Mesenchymal stem cell (in vitro differentiated cells and primary cell): ENCODE measurements at regions not wholly inside any gene's neighbourhood (a gene's known extent, or its start where the extent isn't known, plus 50 kb on each side); places are given as distances from the start of the nearest gene placed in this dataset.
A peak's percentile ranks its signal among the peaks of the same experiment; 100 is the strongest.

Experiments used
- DNase-seq: peaks from one replicate; pipeline ENCODE4 v3.0.0-alpha.2; 2013
- H2AFZ ChIP-seq: one replicate; pipeline ENCODE4 v1.6.1; 2013; ENCODE audit warnings: low read depth, mild to moderate bottlenecking, control low read depth, inconsistent platforms, low read length, moderate library complexity
- H2AK5ac ChIP-seq: 2 replicates; pipeline ENCODE4 v1.6.1; 2013; ENCODE audit warnings: low read length, moderate library complexity, mild to moderate bottlenecking, inconsistent platforms; ENCODE audit not compliant: severe bottlenecking
- H2BK120ac ChIP-seq: one replicate; pipeline ENCODE4 v1.6.1; 2013; ENCODE audit warnings: low read depth, mild to moderate bottlenecking, inconsistent platforms, low read length, moderate library complexity
- H2BK12ac ChIP-seq, 2 experiments: one replicate each; pipeline ENCODE4 v1.6.1; 2013; ENCODE audit warnings: inconsistent platforms in 2 of 2, low read length in 2 of 2, mild to moderate bottlenecking in 2 of 2, moderate library complexity in 2 of 2, control low read depth in 1 of 2
- H2BK15ac ChIP-seq: one replicate; pipeline ENCODE4 v1.6.1; 2013; ENCODE audit warnings: mild to moderate bottlenecking, low read depth, inconsistent platforms; ENCODE audit not compliant: poor library complexity, severe bottlenecking
- H2BK5ac ChIP-seq: 2 replicates; pipeline ENCODE4 v1.6.1; 2013; ENCODE audit warnings: low read depth, mild to moderate bottlenecking, low read length, control low read depth, inconsistent platforms; ENCODE audit not compliant: poor library complexity, severe bottlenecking
- H3K14ac ChIP-seq, 2 experiments: one replicate each; pipeline ENCODE4 v1.6.1; 2013; ENCODE audit warnings: inconsistent platforms in 2 of 2, low read length in 2 of 2, control low read depth in 1 of 2, mild to moderate bottlenecking in 1 of 2, moderate library complexity in 1 of 2
- H3K18ac ChIP-seq, 2 experiments: one replicate each; pipeline ENCODE4 v1.6.1; 2013; ENCODE audit warnings: inconsistent platforms in 2 of 2, low read length in 2 of 2, control low read depth in 1 of 2, low read depth in 1 of 2, mild to moderate bottlenecking in 1 of 2
- H3K23ac ChIP-seq, 2 experiments: one replicate each; pipeline ENCODE4 v1.6.1; 2013; ENCODE audit warnings: inconsistent platforms in 2 of 2, low read length in 2 of 2, mild to moderate bottlenecking in 2 of 2, moderate library complexity in 2 of 2, control low read depth in 1 of 2
- H3K27ac ChIP-seq: 2 replicates; pipeline ENCODE4 v1.5.1; 2013; ENCODE audit warnings: mild to moderate bottlenecking, moderate library complexity, low read length, control low read depth, inconsistent platforms; ENCODE audit not compliant: poor library complexity, severe bottlenecking
- H3K27me3 ChIP-seq, 2 experiments: 2 replicates each; pipeline versions ENCODE4 v1.6.1 to v1.7.0; 2013; ENCODE audit warnings: low read length in 2 of 2, mild to moderate bottlenecking in 2 of 2, moderate library complexity in 2 of 2, control low read depth in 1 of 2, inconsistent platforms in 1 of 2; ENCODE audit not compliant: control insufficient read depth in 1 of 2, insufficient read depth in 1 of 2
- H3K36me3 ChIP-seq, 2 experiments: 2 replicates each; pipeline versions ENCODE4 v1.6.1 to v1.7.0; 2013; ENCODE audit warnings: low read length in 2 of 2, control low read depth in 1 of 2, inconsistent platforms in 1 of 2, low read depth in 1 of 2, mild to moderate bottlenecking in 1 of 2; ENCODE audit not compliant: insufficient read depth in 2 of 2, control insufficient read depth in 1 of 2
- H3K4ac ChIP-seq, 2 experiments: one replicate each; pipeline ENCODE4 v1.6.1; 2013; ENCODE audit warnings: inconsistent platforms in 2 of 2, low read length in 2 of 2, mild to moderate bottlenecking in 2 of 2, moderate library complexity in 2 of 2, control low read depth in 1 of 2, low read depth in 1 of 2
- H3K4me1 ChIP-seq: 2 replicates; pipeline ENCODE4 v1.6.1; 2013; ENCODE audit warnings: low read depth, low read length, control low read depth; ENCODE audit not compliant: control insufficient read depth, insufficient read depth
- H3K4me2 ChIP-seq: 2 replicates; pipeline ENCODE4 v1.6.1; 2013; ENCODE audit warnings: low read length, mild to moderate bottlenecking, inconsistent platforms; ENCODE audit not compliant: poor library complexity, severe bottlenecking
- H3K4me3 ChIP-seq, 2 experiments: 2 replicates each; pipeline versions ENCODE4 v1.5.1 to v1.7.0; 2013; ENCODE audit warnings: low read length in 2 of 2, mild to moderate bottlenecking in 2 of 2, control low read depth in 1 of 2, low read depth in 1 of 2; ENCODE audit not compliant: insufficient read depth in 1 of 2
- H3K79me1 ChIP-seq: replicated peaks from 2 replicates; pipeline ENCODE4 v1.6.1; 2013; ENCODE audit warnings: mild to moderate bottlenecking, control low read depth, low read length, inconsistent platforms; ENCODE audit not compliant: poor library complexity, severe bottlenecking
- H3K9ac ChIP-seq: 2 replicates; pipeline ENCODE4 v1.7.0; 2013; ENCODE audit warnings: mild to moderate bottlenecking, low read length, moderate library complexity
- H3K9me3 ChIP-seq: 2 replicates; pipeline ENCODE4 v1.7.0; 2013; ENCODE audit warnings: mild to moderate bottlenecking, low read length; ENCODE audit not compliant: control insufficient read depth
- H4K8ac ChIP-seq: one replicate; pipeline ENCODE4 v1.6.1; 2013; ENCODE audit warnings: inconsistent platforms, mild to moderate bottlenecking, low read length, moderate library complexity
- H4K91ac ChIP-seq: one replicate; pipeline ENCODE4 v1.6.1; 2013; ENCODE audit warnings: mild to moderate bottlenecking, low read length, inconsistent platforms
- WGBS: methylation state at CpG from one replicate; pipeline ENCODE4 v1.1.7; 2013; ENCODE audit warnings: mixed read lengths; 5-methylcytosine and 5-hydroxymethylcytosine counted together

DNA sequence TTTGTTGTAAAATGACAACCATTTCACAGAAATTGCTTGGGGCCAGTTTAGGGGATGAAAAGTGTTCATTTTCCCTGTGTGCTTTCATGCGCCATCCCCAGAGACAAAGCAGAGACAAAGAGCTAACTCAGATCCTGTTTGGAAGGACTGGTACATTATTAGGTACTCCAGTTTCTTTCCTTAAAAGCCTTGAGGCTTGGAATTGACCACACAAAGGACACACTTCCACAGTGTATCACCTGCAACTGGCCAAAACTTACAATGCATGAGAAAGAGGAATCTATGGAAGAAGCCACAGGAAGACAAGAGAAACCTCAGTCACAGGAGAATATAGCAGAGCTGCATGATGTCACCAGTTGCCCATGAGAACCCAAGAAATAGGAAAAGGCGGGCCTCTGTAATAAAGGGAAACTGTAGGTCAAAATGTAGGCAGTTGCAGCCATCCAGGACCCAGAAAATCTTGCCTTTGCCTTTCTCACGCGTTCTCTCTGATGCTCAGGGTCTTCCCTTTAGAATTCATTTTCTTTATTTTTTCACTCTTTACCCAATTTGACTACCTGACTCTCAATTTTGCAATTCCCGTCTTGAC lies 339.0 kb downstream of the RMST start:
- Histone ChIP-seq H3K27me3 (peaks cover 0 to 4% of the 10 kb centered on the region in 2 experiments), H2AK5ac (no peak overlapping the region), H4K91ac (no peak overlapping the region), H3K79me1 (no peaks in the 10 kb centered on the region), H2BK15ac (no peak overlapping the region), H3K36me3 (no peaks in the 10 kb centered on the region), H2AFZ (no peak overlapping the region), H3K4ac (no peak overlapping the region), H3K4me1 (no peaks in the 10 kb centered on the region), H2BK120ac (no peak overlapping the region), H3K18ac (no peak overlapping the region), H2BK12ac (no peak overlapping the region), H3K9me3 (peaks cover 5% of the 10 kb centered on the region), H3K4me2 (no peak overlapping the region), H3K27ac (no peak overlapping the region), H3K9ac (no peak overlapping the region), H2BK5ac (no peak overlapping the region), H3K4me3 (no peak overlapping the region), H3K23ac (no peak overlapping the region), H4K8ac (no peak overlapping the region), H3K14ac (no peak overlapping the region)
- DNase-seq: no peak
- 83% methylated on average over 5 of the region's 5 CpGs for WGBS

DNA sequence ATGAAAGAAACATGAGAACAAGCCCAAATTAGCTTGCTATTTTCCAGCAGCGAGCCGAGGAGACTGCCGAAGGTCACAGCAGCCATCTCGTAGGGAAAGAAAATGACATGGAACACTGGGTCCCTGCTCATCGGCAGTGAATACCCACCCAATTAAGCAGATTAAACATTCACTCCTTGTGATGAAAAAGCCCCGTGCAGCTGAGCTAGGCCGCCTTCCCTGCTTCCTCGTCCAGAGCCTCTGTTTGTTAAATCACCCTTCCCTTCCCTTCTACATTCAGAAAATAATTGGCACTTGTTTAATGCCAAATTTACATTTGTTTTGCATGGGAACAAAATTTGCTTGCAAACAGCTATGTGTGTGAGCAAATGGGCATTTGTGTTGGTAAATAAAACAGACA lies 342.5 kb downstream of the RMST start:
- WGBS: 88% methylated on average over 7 of the region's 8 CpGs
- H2BK5ac ChIP-seq: no peak overlapping the region
- H3K4me1 ChIP-seq: no peaks in the 10 kb centered on the region
- H2AFZ ChIP-seq: no peak overlapping the region
- H3K4me3 ChIP-seq: no peak overlapping the region
- H2BK12ac ChIP-seq: no peak overlapping the region
- H3K14ac ChIP-seq: no peak overlapping the region
- no peak overlapping the region for H4K8ac ChIP-seq
- H3K36me3 ChIP-seq: no peaks in the 10 kb centered on the region
- no peak overlapping the region for H3K18ac ChIP-seq
- no peak overlapping the region for H4K91ac ChIP-seq
- H3K9ac ChIP-seq: no peak overlapping the region
- no peaks in the 10 kb centered on the region for H3K9me3 ChIP-seq
- H2BK120ac ChIP-seq: no peak overlapping the region
- no peak for DNase-seq
- peaks cover 0 to 4% of the 10 kb centered on the region in 2 experiments for H3K27me3 ChIP-seq
- no peak overlapping the region for H3K27ac ChIP-seq
- H2AK5ac ChIP-seq: no peak overlapping the region
- H3K4ac ChIP-seq: no peak overlapping the region
- no peak overlapping the region for H2BK15ac ChIP-seq
- H3K4me2 ChIP-seq: no peak overlapping the region
- H3K79me1 ChIP-seq: no peaks in the 10 kb centered on the region
- no peak overlapping the region for H3K23ac ChIP-seq

DNA sequence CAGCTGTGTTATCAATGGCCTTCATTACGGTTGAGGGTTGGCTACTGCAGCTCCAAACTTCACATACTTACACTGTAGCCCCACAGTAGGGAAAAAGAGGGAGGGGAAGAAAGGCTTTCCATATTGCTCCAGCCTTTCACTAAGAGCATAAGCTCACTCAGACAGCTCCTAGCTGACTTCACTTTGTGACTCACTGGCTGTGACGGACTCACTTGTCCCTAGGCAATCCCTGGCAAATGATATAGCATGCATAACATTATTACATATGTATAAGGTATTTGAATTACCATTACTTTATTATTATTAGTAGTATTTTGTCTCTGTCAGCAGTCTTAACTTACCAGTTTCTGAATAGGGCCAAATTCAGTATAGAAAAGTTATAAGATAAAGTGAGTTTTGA lies 350.7 kb downstream of the RMST start:
- no peak overlapping the region for H3K9ac ChIP-seq
- H3K27me3 ChIP-seq: no peaks in the 10 kb centered on the region
- H4K91ac ChIP-seq: no peak overlapping the region
- H2BK5ac ChIP-seq: no peak overlapping the region
- no peaks in the 10 kb centered on the region for H3K79me1 ChIP-seq
- 14% methylated on average over 2 of the region's 2 CpGs for WGBS
- H3K9me3 ChIP-seq: no peaks in the 10 kb centered on the region
- H3K4ac ChIP-seq: no peak overlapping the region
- no peaks in the 10 kb centered on the region for H3K36me3 ChIP-seq
- H3K4me2 ChIP-seq: no peak overlapping the region
- no peak overlapping the region for H2BK12ac ChIP-seq
- H2BK15ac ChIP-seq: no peak overlapping the region
- H3K27ac ChIP-seq: no peak overlapping the region
- H3K4me1 ChIP-seq: no peaks in the 10 kb centered on the region
- no peak overlapping the region for H3K4me3 ChIP-seq
- H2AK5ac ChIP-seq: no peak overlapping the region
- no peak overlapping the region for H2AFZ ChIP-seq
- no peak overlapping the region for H4K8ac ChIP-seq
- no peak overlapping the region for H2BK120ac ChIP-seq
- no peak overlapping the region for H3K14ac ChIP-seq
- no peak overlapping the region for H3K23ac ChIP-seq
- DNase-seq: peak; percentile 69
- H3K18ac ChIP-seq: no peak overlapping the region

DNA sequence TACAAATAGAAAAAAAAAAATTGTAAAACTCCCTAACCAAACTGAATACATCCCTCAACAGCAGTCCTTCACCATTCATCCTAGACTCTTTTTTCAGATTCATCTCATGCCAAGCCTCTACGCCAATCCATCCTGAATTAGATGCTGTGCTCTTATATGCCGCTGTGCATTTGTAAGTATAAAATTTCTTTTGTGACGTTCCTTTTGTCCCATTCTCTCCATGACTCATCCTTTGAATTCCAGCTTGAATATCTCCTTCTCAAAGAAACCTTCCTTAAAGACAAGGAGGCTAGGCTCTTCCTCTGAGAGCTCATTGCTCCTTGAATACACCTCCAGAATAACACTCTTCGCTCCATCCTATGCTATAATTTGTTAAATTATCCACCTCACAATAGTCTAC lies 359.2 kb downstream of the RMST start:
- H4K8ac ChIP-seq: no peak overlapping the region
- no peaks in the 10 kb centered on the region for H3K36me3 ChIP-seq
- no peak overlapping the region for H2BK12ac ChIP-seq
- no peak overlapping the region for H2AK5ac ChIP-seq
- no peak overlapping the region for H3K4me3 ChIP-seq
- no peak overlapping the region for H3K4ac ChIP-seq
- no peak for DNase-seq
- no peaks in the 10 kb centered on the region for H3K79me1 ChIP-seq
- no peak overlapping the region for H3K14ac ChIP-seq
- no peak overlapping the region for H3K18ac ChIP-seq
- 67% methylated on average over 4 of the region's 4 CpGs for WGBS
- H2BK15ac ChIP-seq: no peak overlapping the region
- no peaks in the 10 kb centered on the region for H3K9me3 ChIP-seq
- H2BK120ac ChIP-seq: no peak overlapping the region
- H2AFZ ChIP-seq: no peak overlapping the region
- H3K4me2 ChIP-seq: no peak overlapping the region
- no peak overlapping the region for H2BK5ac ChIP-seq
- H3K9ac ChIP-seq: no peak overlapping the region
- no peak overlapping the region for H4K91ac ChIP-seq
- H3K4me1 ChIP-seq: no peaks in the 10 kb centered on the region
- no peak overlapping the region for H3K27ac ChIP-seq
- no peaks in the 10 kb centered on the region for H3K27me3 ChIP-seq
- no peak overlapping the region for H3K23ac ChIP-seq
